ENCODE measurements at regions not wholly inside any gene's neighbourhood (a gene's known extent, or its start where the extent isn't known, plus 50 kb on each side); places are given as distances from the start of the nearest gene placed in this dataset.

GRCh38 chr12:93174048-93174447 lies 203.7 kb upstream of the NUDT4 start:
- no peak for DNase-seq (ENCODE audit: low read depth)
- no peak for TF ChIP-seq CTCF (IDR thresholded peaks at IDR 0.05; ENCODE audit: insufficient read depth, low read length, severe bottlenecking)
- no peak overlapping the region for H3K4me3 ChIP-seq (ENCODE audit: low read depth, low read length)
- H3K27me3 ChIP-seq (ENCODE audit: control insufficient read depth, insufficient read depth, low read length): no peaks in the 10 kb centered on the region
- H3K36me3 ChIP-seq (ENCODE audit: control insufficient read depth, insufficient read depth, low read length): no peaks in the 10 kb centered on the region
- FAIRE-seq: no peak

GRCh38 chr12:93174473-93174872 lies 203.3 kb upstream of the NUDT4 start:
- FAIRE-seq (peak; percentile 28), DNase-seq (ENCODE audit: low read depth) (no peak)
- H3K36me3 ChIP-seq (ENCODE audit: control insufficient read depth, insufficient read depth, low read length): no peaks in the 10 kb centered on the region
- no peak for TF ChIP-seq CTCF (IDR thresholded peaks at IDR 0.05; ENCODE audit: insufficient read depth, low read length, severe bottlenecking)
- H3K27me3 ChIP-seq (ENCODE audit: control insufficient read depth, insufficient read depth, low read length): no peaks in the 10 kb centered on the region
- no peak overlapping the region for H3K4me3 ChIP-seq (ENCODE audit: low read depth, low read length)

GRCh38 chr12:93176165-93176564 lies 201.6 kb upstream of the NUDT4 start:
- no peak for FAIRE-seq
- no peaks in the 10 kb centered on the region for H3K27me3 ChIP-seq (ENCODE audit: control insufficient read depth, insufficient read depth, low read length)
- DNase-seq (ENCODE audit: low read depth): peak; percentile 57
- H3K4me3 ChIP-seq (ENCODE audit: low read depth, low read length): no peak overlapping the region
- TF ChIP-seq CTCF (IDR thresholded peaks at IDR 0.05; ENCODE audit: insufficient read depth, low read length, severe bottlenecking): no peak
- no peaks in the 10 kb centered on the region for H3K36me3 ChIP-seq (ENCODE audit: control insufficient read depth, insufficient read depth, low read length)

- no peak overlapping the region for H3K4me3 ChIP-seq (ENCODE audit: low read depth, low read length)
These were observed 201.1 kb upstream of the NUDT4 start for GRCh38 chr12:93176610-93177126.

GRCh38 chr12:93177208-93178153 lies 200.2 kb upstream of the NUDT4 start:
- FAIRE-seq: no peak
- TF ChIP-seq CTCF (IDR thresholded peaks at IDR 0.05; ENCODE audit: insufficient read depth, low read length, severe bottlenecking): no peak

More at GRCh38 chr12:93176610-93177126, 201.1 kb upstream of the NUDT4 start:
- FAIRE-seq (no peak), DNase-seq (ENCODE audit: low read depth) (no peak)
- no peak for TF ChIP-seq CTCF (IDR thresholded peaks at IDR 0.05; ENCODE audit: insufficient read depth, low read length, severe bottlenecking)
- H3K36me3 ChIP-seq (ENCODE audit: control insufficient read depth, insufficient read depth, low read length): no peaks in the 10 kb centered on the region
- no peaks in the 10 kb centered on the region for H3K27me3 ChIP-seq (ENCODE audit: control insufficient read depth, insufficient read depth, low read length)

More at GRCh38 chr12:93177208-93178153, 200.2 kb upstream of the NUDT4 start:
- Histone ChIP-seq H3K4me3 (ENCODE audit: low read depth, low read length) (no peak overlapping the region), H3K36me3 (ENCODE audit: control insufficient read depth, insufficient read depth, low read length) (no peaks in the 10 kb centered on the region), H3K27me3 (ENCODE audit: control insufficient read depth, insufficient read depth, low read length) (no peaks in the 10 kb centered on the region)
- DNase-seq (ENCODE audit: low read depth): peak; percentile 26
